SU-DHL-6 (cell line): ENCODE measurements at regions not wholly inside any gene's neighbourhood (a gene's known extent, or its start where the extent isn't known, plus 50 kb on each side); places are given as distances from the start of the nearest gene placed in this dataset.

Experiments used
- H2AFZ ChIP-seq: fragments of 200-600 bp; sonication (generic); 2 replicates; pipeline ENCODE4 v1.6.1; 2014; ENCODE audit warnings: low read depth, mild to moderate bottlenecking, moderate library complexity, mixed read lengths, antibody characterized with exemption, low read length; ENCODE audit not compliant: severe bottlenecking
- H3F3A ChIP-seq: fragments of 200-600 bp; shearing (Covaris generic); 2 replicates; pipeline ENCODE4 v1.6.0; 2016; ENCODE audit warnings: antibody characterized with exemption, mild to moderate bottlenecking; ENCODE audit not compliant: insufficient read depth
- H3K27ac ChIP-seq: fragments of 200-600 bp; sonication (generic); 2 replicates; pipeline ENCODE4 v1.5.1; 2016; ENCODE audit warnings: low read depth, mild to moderate bottlenecking, low read length, moderate library complexity, mixed read lengths
- H3K27me3 ChIP-seq: fragments of 200-600 bp; sonication (generic), shearing (Covaris generic); 2 replicates; pipeline ENCODE4 v1.6.0; 2014; ENCODE audit warnings: mild to moderate bottlenecking, low read length
- H3K36me3 ChIP-seq: fragments of 200-600 bp; sonication (generic); 2 replicates; pipeline ENCODE4 v1.6.1; 2014; ENCODE audit warnings: mild to moderate bottlenecking, low read length, mixed read lengths
- H3K4me2 ChIP-seq: fragments of 300-600, 200-600 bp; shearing (Covaris generic), sonication (generic); 2 replicates; pipeline ENCODE4 v1.6.0; 2014; ENCODE audit warnings: low read length, low read depth, mild to moderate bottlenecking; ENCODE audit not compliant: poor library complexity, severe bottlenecking
- H3K4me3 ChIP-seq: fragments of 200-600 bp; sonication (generic); 2 replicates; pipeline ENCODE4 v1.5.1; 2014; ENCODE audit warnings: antibody characterized with exemption, low read length, mild to moderate bottlenecking, mixed read lengths; ENCODE audit not compliant: insufficient read depth, poor library complexity, severe bottlenecking
- H3K79me2 ChIP-seq: fragments of 200-600 bp; sonication (generic); 2 replicates; pipeline ENCODE4 v1.6.1; 2014; ENCODE audit warnings: mild to moderate bottlenecking, low read length, moderate library complexity; ENCODE audit not compliant: insufficient read depth
- H3K9ac ChIP-seq: fragments of 200-600 bp; sonication (generic); 2 replicates; pipeline ENCODE4 v1.7.0; 2014; ENCODE audit warnings: mild to moderate bottlenecking, low read length
- H3K9me2 ChIP-seq: fragments of 200-600 bp; sonication (generic); replicated peaks from 2 replicates; pipeline ENCODE4 v1.6.1; 2014; ENCODE audit warnings: low read length; ENCODE audit not compliant: insufficient read depth
- H3K9me3 ChIP-seq: fragments of 200-600 bp; sonication (generic); 2 replicates; pipeline ENCODE4 v1.6.1; 2014; ENCODE audit warnings: low read length, mixed read lengths; ENCODE audit not compliant: insufficient read depth
- H4K20me1 ChIP-seq: fragments of 200-600 bp; sonication (generic); 2 replicates; pipeline ENCODE4 v1.6.1; 2014; ENCODE audit warnings: low read depth, mild to moderate bottlenecking, antibody characterized with exemption, low read length, moderate library complexity, mixed read lengths
- EZH2phosphoT487 ChIP-seq: fragments of 200-600 bp; sonication (generic), shearing (Covaris generic); conservative IDR thresholded peaks from 2 replicates; pipeline ENCODE4 v1.6.1; 2018; ENCODE audit warnings: mild to moderate bottlenecking, antibody characterized with exemption, low read length, moderate library complexity, mixed read lengths
- TF ChIP-seq, protein P1 (sequence below): fragments of 200-600 bp; sonication (generic); IDR thresholded peaks from one replicate; pipeline ENCODE4 v1.5.1; 2017; ENCODE audit warnings: antibody characterized with exemption, mild to moderate bottlenecking, low read length, moderate library complexity; ENCODE audit not compliant: insufficient read depth, poor library complexity, severe bottlenecking

DNA sequence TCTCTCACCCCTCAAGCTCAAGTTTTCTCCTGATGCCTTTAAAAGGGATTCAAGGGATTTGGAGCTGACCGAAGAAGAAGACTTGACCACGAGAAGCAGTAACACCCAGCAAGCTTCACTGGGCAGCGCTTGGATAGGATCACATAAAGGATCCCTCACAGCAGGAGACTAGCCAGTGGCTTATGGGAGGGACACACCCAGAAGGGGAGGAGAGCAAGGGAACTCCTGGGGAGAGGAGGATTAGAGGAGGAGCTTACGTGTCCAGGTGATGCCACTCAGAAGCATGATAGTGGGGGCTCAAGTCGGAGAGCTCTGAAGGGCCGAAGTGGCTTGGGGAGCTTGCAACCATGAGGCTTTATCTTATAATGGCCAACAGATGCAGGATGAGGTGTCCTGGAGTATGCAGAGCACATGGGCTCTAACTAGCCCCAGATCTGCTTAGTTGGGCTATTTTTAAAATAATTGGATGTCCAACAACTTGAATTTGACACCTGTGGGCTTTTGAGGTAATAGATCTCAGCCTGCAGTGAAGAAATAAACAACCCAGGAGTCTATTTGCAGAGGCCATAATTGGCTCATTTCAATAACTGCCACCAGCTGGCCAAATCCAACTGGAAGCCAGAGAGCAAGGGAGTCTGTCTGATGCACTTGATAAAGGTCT, 137.9 kb upstream of the EXOC2 start:
- Histone ChIP-seq H2AFZ (no peak overlapping the region), H4K20me1 (no peaks in the 10 kb centered on the region), H3K79me2 (no peaks in the 10 kb centered on the region), H3K9me2 (no peaks in the 10 kb centered on the region), H3F3A (no peaks in the 10 kb centered on the region), H3K36me3 (0 out of 2 replicates have a peak, but pooled peaks cover 5% of the 10 kb centered on the region), H3K9me3 (0 out of 2 replicates have a peak, but pooled peaks cover 7% of the 10 kb centered on the region), H3K9ac (no peak overlapping the region), H3K27ac (no peak overlapping the region), H3K4me2 (no peak overlapping the region), H3K4me3 (no peak overlapping the region), H3K27me3 (peaks cover 8% of the 10 kb centered on the region; the same call in 1 of the 2 replicates)
- TF ChIP-seq, protein P1, sequence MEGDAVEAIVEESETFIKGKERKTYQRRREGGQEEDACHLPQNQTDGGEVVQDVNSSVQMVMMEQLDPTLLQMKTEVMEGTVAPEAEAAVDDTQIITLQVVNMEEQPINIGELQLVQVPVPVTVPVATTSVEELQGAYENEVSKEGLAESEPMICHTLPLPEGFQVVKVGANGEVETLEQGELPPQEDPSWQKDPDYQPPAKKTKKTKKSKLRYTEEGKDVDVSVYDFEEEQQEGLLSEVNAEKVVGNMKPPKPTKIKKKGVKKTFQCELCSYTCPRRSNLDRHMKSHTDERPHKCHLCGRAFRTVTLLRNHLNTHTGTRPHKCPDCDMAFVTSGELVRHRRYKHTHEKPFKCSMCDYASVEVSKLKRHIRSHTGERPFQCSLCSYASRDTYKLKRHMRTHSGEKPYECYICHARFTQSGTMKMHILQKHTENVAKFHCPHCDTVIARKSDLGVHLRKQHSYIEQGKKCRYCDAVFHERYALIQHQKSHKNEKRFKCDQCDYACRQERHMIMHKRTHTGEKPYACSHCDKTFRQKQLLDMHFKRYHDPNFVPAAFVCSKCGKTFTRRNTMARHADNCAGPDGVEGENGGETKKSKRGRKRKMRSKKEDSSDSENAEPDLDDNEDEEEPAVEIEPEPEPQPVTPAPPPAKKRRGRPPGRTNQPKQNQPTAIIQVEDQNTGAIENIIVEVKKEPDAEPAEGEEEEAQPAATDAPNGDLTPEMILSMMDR, result no peak
- no peak for TF ChIP-seq EZH2phosphoT487

DNA sequence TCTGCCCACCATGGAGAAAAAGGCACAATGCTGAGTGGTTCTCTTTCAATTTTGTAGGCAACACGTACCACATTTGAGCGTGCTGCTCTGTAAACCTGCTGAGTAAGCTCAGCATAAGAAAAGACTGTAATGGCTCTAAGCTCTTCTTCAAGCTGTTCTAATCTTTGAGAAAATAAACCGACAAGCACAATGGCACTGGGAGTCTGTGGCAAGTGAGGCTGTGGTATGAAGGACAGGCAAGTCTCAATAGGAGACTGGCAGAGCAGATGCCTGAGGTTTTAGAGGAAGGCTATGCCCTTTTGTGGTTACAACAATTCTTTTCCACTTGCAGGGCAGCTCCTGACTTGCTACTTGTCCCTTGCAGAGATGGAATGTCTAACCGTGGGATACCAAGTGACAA, 136.7 kb upstream of the EXOC2 start:
- Histone ChIP-seq H3F3A (no peaks in the 10 kb centered on the region), H3K36me3 (0 out of 2 replicates have a peak, but pooled peaks cover 5% of the 10 kb centered on the region), H4K20me1 (no peaks in the 10 kb centered on the region), H3K79me2 (no peaks in the 10 kb centered on the region), H3K9me2 (no peaks in the 10 kb centered on the region), H3K27me3 (peaks cover 8% of the 10 kb centered on the region; the same call in 1 of the 2 replicates), H2AFZ (no peak overlapping the region), H3K9ac (no peak overlapping the region), H3K9me3 (0 out of 2 replicates have a peak, but pooled peaks cover 7% of the 10 kb centered on the region), H3K27ac (no peak overlapping the region), H3K4me2 (no peak overlapping the region), H3K4me3 (no peak overlapping the region)
- TF ChIP-seq, protein P1, result no peak
- no peak for TF ChIP-seq EZH2phosphoT487

DNA sequence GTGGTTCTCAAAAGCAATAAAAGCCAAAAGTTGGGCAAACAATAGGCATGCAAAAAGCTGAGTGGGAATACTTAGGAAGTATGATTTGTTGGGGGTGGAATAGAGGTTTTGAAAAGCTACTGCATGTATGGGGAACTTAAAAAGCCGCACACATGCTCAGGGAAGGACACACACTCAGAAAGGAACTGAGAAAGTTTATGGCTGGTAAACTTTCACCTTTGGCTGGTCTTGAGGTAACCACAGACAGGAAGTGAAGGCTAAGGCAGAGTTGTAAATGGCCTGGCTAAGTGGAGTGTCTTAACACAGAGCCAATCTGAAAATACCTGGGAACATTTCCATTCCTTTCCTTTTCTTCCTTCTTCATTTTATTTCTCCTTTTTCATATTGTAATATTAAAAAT, 134.5 kb upstream of the EXOC2 start:
- 0 out of 2 replicates have a peak, but pooled peaks cover 7% of the 10 kb centered on the region for H3K9me3 ChIP-seq

More for the DNA sequence above, 134.5 kb upstream of the EXOC2 start:
- no peaks in the 10 kb centered on the region for H3F3A ChIP-seq
- 0 out of 2 replicates have a peak, but pooled peaks cover 5% of the 10 kb centered on the region for H3K36me3 ChIP-seq
- no peak overlapping the region for H3K9ac ChIP-seq
- H4K20me1 ChIP-seq, result no peaks in the 10 kb centered on the region
- no peak overlapping the region for H3K4me2 ChIP-seq
- H3K9me2 ChIP-seq, result no peaks in the 10 kb centered on the region
- no peak overlapping the region for H2AFZ ChIP-seq
- H3K27me3 ChIP-seq, result peaks cover 8% of the 10 kb centered on the region; the same call in 1 of the 2 replicates
- H3K4me3 ChIP-seq, result no peak overlapping the region
- H3K79me2 ChIP-seq, result no peaks in the 10 kb centered on the region
- no peak overlapping the region for H3K27ac ChIP-seq
- no peak for TF ChIP-seq EZH2phosphoT487
- TF ChIP-seq, protein P1, result no peak
